Panc1 (cell line): ENCODE measurements at regions not wholly inside any gene's neighbourhood (a gene's known extent, or its start where the extent isn't known, plus 50 kb on each side); places are given as distances from the start of the nearest gene placed in this dataset.

Experiments
- ATAC-seq: fragments of 200-7000 bp; cut with Tn5 transposase; 2 replicates; pipeline ENCODE4 v1.9.1; 2020; ENCODE audit warnings: mild to moderate bottlenecking, moderate library complexity
- BruUV-seq: library from RNA; stranded (reverse); fragments of 400-500 nt; replicated peaks from 2 replicates; lab custom pipeline; 2021; lab: Mats Ljungman, UMichigan
- CTCF ChIA-PET: fragments of 300-600 bp; sonication (Branson Sonifier 250); formaldehyde crosslinking; loops from one replicate; lab custom pipeline; 2022; ENCODE audit warnings: antibody characterized with exemption; lab: Charles Lee
- POLR2A ChIA-PET: fragments of 300-600 bp; sonication (Branson Sonifier 250); formaldehyde crosslinking; loops from one replicate; lab custom pipeline; 2022; ENCODE audit warnings: antibody characterized with exemption; lab: Charles Lee
- DNase-seq: peaks from one replicate; pipeline ENCODE4 v3.0.0-alpha.2; 2010; ENCODE audit warnings: low read depth, low spot score
- H3K27ac ChIP-seq: 2 replicates; pipeline ENCODE4 v1.5.1; 2011; ENCODE audit warnings: mild to moderate bottlenecking, low read length, inconsistent platforms
- H3K27me3 ChIP-seq: fragments of 200-500 bp; sonication (Bioruptor generic); 2 replicates; pipeline ENCODE4 v1.6.0; 2014; ENCODE audit warnings: low read length, inconsistent platforms; ENCODE audit not compliant: control insufficient read depth, insufficient read depth
- H3K36me3 ChIP-seq: fragments of 200-500 bp; sonication (Bioruptor generic); 2 replicates; pipeline ENCODE4 v1.5.1; 2014; ENCODE audit warnings: inconsistent platforms, mild to moderate bottlenecking, low read length, moderate library complexity; ENCODE audit not compliant: control insufficient read depth, insufficient read depth
- H3K4me1 ChIP-seq: 2 replicates; pipeline ENCODE4 v1.5.1; 2011; ENCODE audit warnings: inconsistent platforms, mild to moderate bottlenecking, low read length, moderate library complexity; ENCODE audit not compliant: control insufficient read depth, insufficient read depth
- H3K4me3 ChIP-seq, 2 experiments: 2 replicates each; pipeline ENCODE4 v1.5.1; 2011 to 2012; ENCODE audit warnings: low read depth in 2 of 2, low read length in 2 of 2, mild to moderate bottlenecking in 2 of 2, inconsistent platforms in 1 of 2, moderate library complexity in 1 of 2
- H3K9me3 ChIP-seq: fragments of 200-500 bp; sonication (Bioruptor generic); 2 replicates; pipeline ENCODE4 v1.5.1; 2014; ENCODE audit warnings: low read depth, mild to moderate bottlenecking, inconsistent platforms, low read length, moderate library complexity; ENCODE audit not compliant: control insufficient read depth, insufficient read depth
- CTCF ChIP-seq: fragments of 450-650 bp; IDR thresholded peaks from 2 replicates; pipeline ENCODE4 v1.5.1; 2017; ENCODE audit warnings: mild to moderate bottlenecking
- POLR2AphosphoS5 ChIP-seq: IDR thresholded peaks from 2 replicates; pipeline ENCODE4 v1.6.1; 2012; ENCODE audit warnings: mild to moderate bottlenecking, low read depth, low read length, moderate library complexity
- REST ChIP-seq, 2 experiments: IDR thresholded peaks; 2 replicates each; pipeline ENCODE4 v1.6.1; 2011 to 2012; ENCODE audit warnings: low read depth in 2 of 2, control low read depth in 1 of 2, low read length in 1 of 2, mild to moderate bottlenecking in 1 of 2, moderate library complexity in 1 of 2; ENCODE audit not compliant: insufficient read depth in 1 of 2
- SIN3A ChIP-seq: IDR thresholded peaks from 2 replicates; pipeline ENCODE4 v1.6.1; 2012; ENCODE audit warnings: low read depth, mild to moderate bottlenecking, low read length, moderate library complexity, borderline replicate concordance; ENCODE audit not compliant: insufficient read depth
- TCF7L2 ChIP-seq: IDR thresholded peaks from 2 replicates; pipeline ENCODE4 v1.6.1; 2011; ENCODE audit warnings: mild to moderate bottlenecking, low read depth, low read length, inconsistent platforms
- in situ Hi-C: cut with HindIII; loops from 2 replicates; pipeline ENCODE4 v1.10.0; 2016; ENCODE audit warnings: low sequenced_read_pairs, low pct_unique_long_range_greater_than_20kb
- intact Hi-C: fragments of 100-400 bp; cut with micrococcal nuclease; formaldehyde crosslinking; loops from one replicate; pipeline ENCODE4 v1.10.0; 2022; ENCODE audit not compliant: unreplicated experiment

GRCh38 chr4:179586460-179586859 is 2144.2 kb upstream of the AGA start:
- TF ChIP-seq REST (IDR thresholded peaks at IDR 0.05; ENCODE audit: insufficient read depth in 1 of 2, low read depth in 2 of 2, low read length in 1 of 2) (no peak), TCF7L2 (no peak), SIN3A (no peak), POLR2AphosphoS5 (no peak), CTCF (no peak)
- in situ Hi-C loops (no loop called here), intact Hi-C loops (no loop called here)
- ChIA-PET POLR2A (no interaction called here), CTCF (no interaction called here)
- no peaks in the 10 kb centered on the region for H3K4me1 ChIP-seq
- no peak for DNase-seq
- no TSS peak for BruUV-seq
- ATAC-seq = no peak
- no peaks in the 10 kb centered on the region for H3K36me3 ChIP-seq
- no peak overlapping the region for H3K4me3 ChIP-seq
- no peaks in the 10 kb centered on the region for H3K27me3 ChIP-seq
- H3K27ac ChIP-seq = no peak overlapping the region
- no peaks in the 10 kb centered on the region for H3K9me3 ChIP-seq

GRCh38 chr4:179595671-179596410 is 2153.6 kb upstream of the AGA start:
- POLR2A ChIA-PET = no interaction called here

More at GRCh38 chr4:179595671-179596410, 2153.6 kb upstream of the AGA start:
- Histone ChIP-seq H3K27me3 (no peaks in the 10 kb centered on the region), H3K4me1 (no peaks in the 10 kb centered on the region), H3K9me3 (no peaks in the 10 kb centered on the region), H3K4me3 (no peak overlapping the region), H3K27ac (no peak overlapping the region), H3K36me3 (no peaks in the 10 kb centered on the region)
- no TSS peak for BruUV-seq
- ATAC-seq = no peak
- intact Hi-C loops = no loop called here
- in situ Hi-C loops = no loop called here
- TF ChIP-seq REST (IDR thresholded peaks at IDR 0.05; ENCODE audit: insufficient read depth in 1 of 2, low read depth in 2 of 2, low read length in 1 of 2) (no peak), CTCF (no peak), SIN3A (no peak), POLR2AphosphoS5 (no peak), TCF7L2 (no peak)
- CTCF ChIA-PET = no interaction called here
- no peak for DNase-seq
